ENCODE measurements at regions not wholly inside any gene's neighbourhood (a gene's known extent, or its start where the extent isn't known, plus 50 kb on each side); places are given as distances from the start of the nearest gene placed in this dataset.

GRCh38 chr4:26008737-26009136 is 94.7 kb downstream of the SMIM20 start:
- TF ChIP-seq CTCF (conservative IDR thresholded peaks at IDR 0.05; ENCODE audit: low read depth, low read length) = no peak

DNA sequence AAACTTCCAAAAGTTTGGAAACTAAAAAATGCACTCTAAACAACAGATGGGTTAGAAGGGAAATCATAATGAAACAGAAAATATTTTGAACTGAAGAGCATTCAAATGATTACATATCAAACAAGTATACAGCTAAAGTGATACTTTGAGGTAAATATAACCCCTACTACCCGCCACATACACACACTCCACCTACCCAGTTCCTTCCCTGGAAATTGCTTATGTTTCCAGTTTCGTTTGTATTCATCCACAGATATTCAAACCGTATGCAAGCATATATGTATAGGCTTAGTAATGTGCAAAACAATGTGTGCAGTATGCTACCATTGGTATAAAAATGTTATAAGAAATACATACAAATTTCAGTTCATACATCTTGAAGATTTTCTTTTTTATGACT is 95.5 kb downstream of the SMIM20 start:
- Histone ChIP-seq H3K27ac (no peak overlapping the region), H3K27me3 (ENCODE audit: insufficient read depth, low read depth) (no peaks in the 10 kb centered on the region), H3K9ac (no peak overlapping the region), H3K4me2 (no peak overlapping the region), H2AFZ (ENCODE audit: low read depth) (no peak overlapping the region), H3K36me3 (ENCODE audit: insufficient read depth) (no peaks in the 10 kb centered on the region), H4K20me1 (ENCODE audit: insufficient read depth) (no peaks in the 10 kb centered on the region), H3K4me1 (ENCODE audit: low read depth, poor library complexity, severe bottlenecking) (no peaks in the 10 kb centered on the region), H3K4me3 (IDR thresholded peaks at IDR 0.05; ENCODE audit: insufficient read depth, low read depth, low read length) (no peak overlapping the region), H3K79me2 (ENCODE audit: insufficient read depth, low read depth) (no peaks in the 10 kb centered on the region)
- no peak for TF ChIP-seq CTCF (conservative IDR thresholded peaks at IDR 0.05; ENCODE audit: low read depth, low read length)

More at GRCh38 chr4:26008737-26009136, 94.7 kb downstream of the SMIM20 start:
- Histone ChIP-seq H2AFZ (ENCODE audit: low read depth) (no peak overlapping the region), H3K4me1 (ENCODE audit: low read depth, poor library complexity, severe bottlenecking) (no peaks in the 10 kb centered on the region), H3K79me2 (ENCODE audit: insufficient read depth, low read depth) (no peaks in the 10 kb centered on the region), H3K27me3 (ENCODE audit: insufficient read depth, low read depth) (no peaks in the 10 kb centered on the region), H3K27ac (no peak overlapping the region), H3K4me3 (IDR thresholded peaks at IDR 0.05; ENCODE audit: insufficient read depth, low read depth, low read length) (no peak overlapping the region), H3K36me3 (ENCODE audit: insufficient read depth) (no peaks in the 10 kb centered on the region), H3K4me2 (no peak overlapping the region), H3K9ac (no peak overlapping the region), H4K20me1 (ENCODE audit: insufficient read depth) (no peaks in the 10 kb centered on the region)

DNA sequence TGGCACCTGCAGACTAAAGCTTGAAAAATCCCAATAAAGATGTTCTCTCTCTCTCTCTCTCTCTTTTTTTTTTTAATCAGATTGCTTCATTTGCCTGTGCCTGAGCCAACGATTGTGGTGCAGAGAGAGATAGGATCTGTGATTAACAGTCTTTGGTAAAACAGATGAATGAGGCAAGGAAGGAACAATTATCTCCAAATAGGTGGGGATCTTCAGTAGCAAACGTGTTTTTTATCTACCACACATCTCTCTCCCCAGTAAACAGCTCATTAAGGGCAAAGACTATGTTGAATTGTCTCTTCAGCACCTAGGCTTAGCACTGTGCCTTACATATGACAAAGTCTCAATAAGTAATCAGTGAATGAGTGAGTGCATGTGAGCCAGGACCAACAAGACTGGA is 96.3 kb downstream of the SMIM20 start:
- no peak overlapping the region for H3K4me2 ChIP-seq
- no peaks in the 10 kb centered on the region for H3K4me1 ChIP-seq (ENCODE audit: low read depth, poor library complexity, severe bottlenecking)
- no peak for TF ChIP-seq CTCF (conservative IDR thresholded peaks at IDR 0.05; ENCODE audit: low read depth, low read length)
- H3K9ac ChIP-seq = no peak overlapping the region
- no peak overlapping the region for H3K4me3 ChIP-seq (IDR thresholded peaks at IDR 0.05; ENCODE audit: insufficient read depth, low read depth, low read length)
- H4K20me1 ChIP-seq (ENCODE audit: insufficient read depth) = no peaks in the 10 kb centered on the region
- no peaks in the 10 kb centered on the region for H3K27me3 ChIP-seq (ENCODE audit: insufficient read depth, low read depth)
- no peak overlapping the region for H3K27ac ChIP-seq
- H3K36me3 ChIP-seq (ENCODE audit: insufficient read depth) = no peaks in the 10 kb centered on the region
- no peak overlapping the region for H2AFZ ChIP-seq (ENCODE audit: low read depth)
- no peaks in the 10 kb centered on the region for H3K79me2 ChIP-seq (ENCODE audit: insufficient read depth, low read depth)

- H3K27me3 ChIP-seq (ENCODE audit: insufficient read depth, low read depth) = no peaks in the 10 kb centered on the region
- H3K79me2 ChIP-seq (ENCODE audit: insufficient read depth, low read depth) = no peaks in the 10 kb centered on the region
- TF ChIP-seq CTCF (conservative IDR thresholded peaks at IDR 0.05; ENCODE audit: low read depth, low read length) = no peak
- H3K27ac ChIP-seq = no peak overlapping the region
- H3K36me3 ChIP-seq (ENCODE audit: insufficient read depth) = no peaks in the 10 kb centered on the region
- H3K4me3 ChIP-seq (IDR thresholded peaks at IDR 0.05; ENCODE audit: insufficient read depth, low read depth, low read length) = no peak overlapping the region
- no peak overlapping the region for H2AFZ ChIP-seq (ENCODE audit: low read depth)
- H3K9ac ChIP-seq = no peak overlapping the region
- H3K4me1 ChIP-seq (ENCODE audit: low read depth, poor library complexity, severe bottlenecking) = no peaks in the 10 kb centered on the region
- no peaks in the 10 kb centered on the region for H4K20me1 ChIP-seq (ENCODE audit: insufficient read depth)
- no peak overlapping the region for H3K4me2 ChIP-seq
Observed at GRCh38 chr4:26013629-26014028, 99.6 kb downstream of the SMIM20 start.

All from KMS-11 (cell line).